HEK293T (cell line): ENCODE measurements at regions not wholly inside any gene's neighbourhood (a gene's known extent, or its start where the extent isn't known, plus 50 kb on each side); places are given as distances from the start of the nearest gene placed in this dataset.

Experiments
- CTCF ChIA-PET: fragments of 350-600 bp; formaldehyde crosslinking; extraction: SDS; loops from one replicate; lab custom pipeline; 2021; ENCODE audit warnings: antibody characterized with exemption, inconsistent platforms; lab: Yijun Ruan, JAX
- POLR2A ChIA-PET: fragments of 350-600 bp; formaldehyde crosslinking; extraction: SDS; loops from one replicate; lab custom pipeline; 2020; ENCODE audit warnings: antibody characterized with exemption, inconsistent platforms; lab: Yijun Ruan, JAX
- DNase-seq: peaks from one replicate; pipeline ENCODE4 v3.0.0; 2012; ENCODE audit warnings: mixed read lengths; ENCODE audit errors: extremely low spot score
- ARNT ChIP-seq: fragments of 450-650 bp; IDR thresholded peaks from 2 replicates; pipeline ENCODE4 v1.6.1; 2017; ENCODE audit warnings: mild to moderate bottlenecking
- BHLHE40 ChIP-seq: fragments of 450-650 bp; IDR thresholded peaks from 2 replicates; pipeline ENCODE4 v1.6.1; 2016; ENCODE audit warnings: mild to moderate bottlenecking, moderate library complexity, borderline replicate concordance
- CTBP1 ChIP-seq: fragments of 450-650 bp; IDR thresholded peaks from 2 replicates; pipeline ENCODE4 v1.6.1; 2016; ENCODE audit warnings: borderline replicate concordance
- ELF4 ChIP-seq: fragments of 450-650 bp; IDR thresholded peaks from 2 replicates; pipeline ENCODE4 v1.6.1; 2017; ENCODE audit warnings: antibody characterized with exemption
- FOXA1 ChIP-seq: fragments of 450-650 bp; IDR thresholded peaks from 2 replicates; pipeline ENCODE4 v1.6.1; 2016; ENCODE audit warnings: mild to moderate bottlenecking
- FOXK2 ChIP-seq: fragments of 450-650 bp; IDR thresholded peaks from 2 replicates; pipeline ENCODE4 v1.6.1; 2016; ENCODE audit warnings: mild to moderate bottlenecking
- FOXM1 ChIP-seq: fragments of 450-650 bp; IDR thresholded peaks from 2 replicates; pipeline ENCODE4 v1.6.1; 2017; ENCODE audit warnings: mild to moderate bottlenecking, borderline replicate concordance
- HDGF ChIP-seq: fragments of 450-650 bp; IDR thresholded peaks from 2 replicates; pipeline ENCODE4 v1.6.1; 2017; ENCODE audit warnings: antibody characterized with exemption, borderline replicate concordance
- L3MBTL2 ChIP-seq: fragments of 450-650 bp; conservative IDR thresholded peaks from 2 replicates; pipeline ENCODE4 v1.6.1; 2016; ENCODE audit warnings: mild to moderate bottlenecking
- LEF1 ChIP-seq: fragments of 450-650 bp; IDR thresholded peaks from 2 replicates; pipeline ENCODE4 v1.6.1; 2017; ENCODE audit warnings: mild to moderate bottlenecking, borderline replicate concordance
- NFRKB ChIP-seq: fragments of 450-650 bp; IDR thresholded peaks from 2 replicates; pipeline ENCODE4 v1.6.1; 2016; ENCODE audit warnings: mild to moderate bottlenecking, moderate library complexity
- PKNOX1 ChIP-seq: fragments of 450-650 bp; IDR thresholded peaks from 2 replicates; pipeline ENCODE4 v1.6.1; 2016
- SP1 ChIP-seq: fragments of 450-650 bp; IDR thresholded peaks from 2 replicates; pipeline ENCODE4 v1.6.1; 2017
- SUZ12 ChIP-seq: fragments of 450-650 bp; IDR thresholded peaks from 2 replicates; pipeline ENCODE4 v1.6.1; 2016; ENCODE audit warnings: mild to moderate bottlenecking
- TARDBP ChIP-seq: fragments of 450-650 bp; IDR thresholded peaks from 2 replicates; pipeline ENCODE4 v1.6.1; 2016
- ZNF384 ChIP-seq: fragments of 450-650 bp; IDR thresholded peaks from 2 replicates; pipeline ENCODE4 v1.6.1; 2016

- DNase-seq: no peak
- POLR2A ChIA-PET: no interaction called here
- TF ChIP-seq NFRKB: no peak
- TF ChIP-seq LEF1: no peak
- no peak for TF ChIP-seq CTBP1
- TF ChIP-seq FOXM1: no peak
- no peak for TF ChIP-seq TARDBP
- TF ChIP-seq ZNF384: no peak
- TF ChIP-seq FOXA1: no peak
- no peak for TF ChIP-seq ELF4
- no peak for TF ChIP-seq HDGF
- no peak for TF ChIP-seq PKNOX1
- no peak for TF ChIP-seq BHLHE40
- TF ChIP-seq ARNT: no peak
- no peak for TF ChIP-seq L3MBTL2
- no peak for TF ChIP-seq FOXK2
- no peak for TF ChIP-seq SUZ12
- no peak for TF ChIP-seq SP1
- CTCF ChIA-PET: interaction anchor here (0.5 kb wide), 1 partner anchor 15 kb away, joined by 5 read pairs; no protein-coding TSS in a partner anchor
These were observed 51.1 kb upstream of the ARID5B start for GRCh38 chr10:61850376-61850775.
